Lung (tissue), 11 donors: ENCODE measurements at regions not wholly inside any gene's neighbourhood (a gene's known extent, or its start where the extent isn't known, plus 50 kb on each side); places are given as distances from the start of the nearest gene placed in this dataset.

Source experiments
- ATAC-seq: fragments of 200-7000 bp; cut with Tn5 transposase; one replicate; pipeline ENCODE4 v1.9.1; 2020; ENCODE audit warnings: moderate number of reproducible peaks; ENCODE audit not compliant: insufficient read depth, low FRiP score
- DNase-seq, 3 donors: peaks; one replicate each; pipeline ENCODE4 v3.0.0-alpha.2; 2013 to 2017
- H3K27ac ChIP-seq, 2 donors: one replicate each; pipeline ENCODE4 v1.5.1; 2013; ENCODE audit warnings: mild to moderate bottlenecking in 2 of 2, moderate library complexity in 2 of 2, control low read depth in 1 of 2, inconsistent platforms in 1 of 2, low read depth in 1 of 2, low read length in 1 of 2
- H3K27me3 ChIP-seq, 3 donors: one replicate each; pipeline ENCODE4 v1.5.1; 2013; ENCODE audit warnings: low read length in 2 of 3; ENCODE audit not compliant: control insufficient read depth in 3 of 3, insufficient read depth in 3 of 3
- H3K36me3 ChIP-seq, 4 donors: one replicate each; pipeline ENCODE4 v1.5.1; 2013; ENCODE audit warnings: low read length in 4 of 4, mild to moderate bottlenecking in 1 of 4, moderate library complexity in 1 of 4; ENCODE audit not compliant: control insufficient read depth in 4 of 4, insufficient read depth in 4 of 4
- H3K4me1 ChIP-seq, 5 donors: one replicate each; pipeline ENCODE4 v1.5.1; 2013; ENCODE audit warnings: low read length in 5 of 5, mild to moderate bottlenecking in 2 of 5, moderate library complexity in 1 of 5; ENCODE audit not compliant: control insufficient read depth in 5 of 5, insufficient read depth in 5 of 5
- H3K4me3 ChIP-seq: one replicate; pipeline ENCODE4 v1.5.1; 2013; ENCODE audit warnings: mild to moderate bottlenecking, control low read depth, moderate library complexity
- H3K9ac ChIP-seq, 2 donors: one replicate each; pipeline ENCODE4 v1.5.1; 2013; ENCODE audit warnings: low read length in 2 of 2, control low read depth in 1 of 2; ENCODE audit not compliant: insufficient read depth in 1 of 2
- H3K9me3 ChIP-seq, 4 donors: one replicate each; pipeline ENCODE4 v1.5.1; 2013; ENCODE audit warnings: low read length in 3 of 4, mild to moderate bottlenecking in 1 of 4, moderate library complexity in 1 of 4; ENCODE audit not compliant: control insufficient read depth in 4 of 4, insufficient read depth in 3 of 4
- WGBS, 2 donors: extraction: QIAGEN DNeasy Blood & Tissue Kit; methylation state at CpG; one replicate each; pipeline ENCODE4 v1.1.7; 2013; 5-methylcytosine and 5-hydroxymethylcytosine counted together
- TF ChIP-seq, protein P1 (sequence below): IDR thresholded peaks from 2 replicates; pipeline ENCODE4 v1.5.1; 2012; ENCODE audit warnings: mild to moderate bottlenecking; ENCODE audit errors: control extremely low read depth, extremely low read depth
- donor health status: control.
- donor health status: control.
- donor health status: Bipolar disorder and iron deficiency.
- donor health status: healthy.
- donor health status: DM: yes; HTN: yes; CAD: no.

DNA sequence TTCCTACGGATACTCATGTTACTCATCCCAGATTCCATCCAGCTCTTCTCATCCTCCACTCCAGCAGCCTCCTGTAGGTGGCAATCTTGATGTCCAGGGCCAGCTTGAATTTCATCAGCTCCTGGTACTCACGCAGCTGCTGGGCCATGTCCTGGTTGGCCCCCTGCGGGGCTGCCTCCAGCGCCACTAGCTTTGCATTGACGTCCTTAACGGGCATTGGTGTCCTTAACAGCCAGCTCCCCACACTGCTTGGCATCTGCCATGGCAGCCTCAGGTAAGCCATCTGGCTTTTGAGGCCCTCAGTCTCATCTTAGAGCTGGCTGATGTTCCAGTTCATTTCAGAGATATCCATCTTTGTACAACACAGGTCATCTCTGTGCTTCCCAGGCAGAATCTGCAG lies 223.7 kb downstream of the FGF13 start:
- 64 to 96% methylated on average over 5 to 6 of the region's 6 CpGs for WGBS, 2 donors
- Histone ChIP-seq H3K36me3 (no peaks in the 10 kb centered on the region), H3K9ac (no peak overlapping the region), H3K27ac (no peak overlapping the region), H3K4me1 (no peaks in the 10 kb centered on the region), H3K27me3 (no peaks in the 10 kb centered on the region), H3K9me3 (peaks cover 0 to 2% (median 0%) of the 10 kb centered on the region in 4 donors), H3K4me3 (no peak overlapping the region)
- TF ChIP-seq, protein P1, sequence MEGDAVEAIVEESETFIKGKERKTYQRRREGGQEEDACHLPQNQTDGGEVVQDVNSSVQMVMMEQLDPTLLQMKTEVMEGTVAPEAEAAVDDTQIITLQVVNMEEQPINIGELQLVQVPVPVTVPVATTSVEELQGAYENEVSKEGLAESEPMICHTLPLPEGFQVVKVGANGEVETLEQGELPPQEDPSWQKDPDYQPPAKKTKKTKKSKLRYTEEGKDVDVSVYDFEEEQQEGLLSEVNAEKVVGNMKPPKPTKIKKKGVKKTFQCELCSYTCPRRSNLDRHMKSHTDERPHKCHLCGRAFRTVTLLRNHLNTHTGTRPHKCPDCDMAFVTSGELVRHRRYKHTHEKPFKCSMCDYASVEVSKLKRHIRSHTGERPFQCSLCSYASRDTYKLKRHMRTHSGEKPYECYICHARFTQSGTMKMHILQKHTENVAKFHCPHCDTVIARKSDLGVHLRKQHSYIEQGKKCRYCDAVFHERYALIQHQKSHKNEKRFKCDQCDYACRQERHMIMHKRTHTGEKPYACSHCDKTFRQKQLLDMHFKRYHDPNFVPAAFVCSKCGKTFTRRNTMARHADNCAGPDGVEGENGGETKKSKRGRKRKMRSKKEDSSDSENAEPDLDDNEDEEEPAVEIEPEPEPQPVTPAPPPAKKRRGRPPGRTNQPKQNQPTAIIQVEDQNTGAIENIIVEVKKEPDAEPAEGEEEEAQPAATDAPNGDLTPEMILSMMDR: no peak
- ATAC-seq: no peak
- no peak for DNase-seq

DNA sequence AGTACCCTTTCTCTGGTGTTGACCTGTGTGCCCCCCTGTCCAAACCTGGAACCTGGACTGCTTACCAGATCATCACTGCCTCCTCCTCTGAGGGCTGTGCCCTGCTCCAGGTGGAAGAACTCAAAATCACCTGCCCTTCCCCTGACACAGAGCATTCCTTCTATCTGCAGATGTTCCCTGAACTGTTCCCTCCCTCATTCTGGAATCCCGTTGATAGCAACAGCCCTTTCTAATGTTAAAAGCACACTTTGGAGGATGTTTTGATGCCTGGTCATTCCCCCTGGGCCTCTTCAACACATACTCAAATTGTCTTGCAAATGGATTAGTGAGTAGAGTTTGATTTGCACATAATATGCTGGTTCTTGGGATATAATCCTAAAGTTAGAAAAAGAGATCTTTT lies 225.8 kb downstream of the FGF13 start:
- 4 to 38% methylated on average over 1 of the region's 1 CpG for WGBS, 2 donors
- Histone ChIP-seq H3K27ac (no peak overlapping the region), H3K9ac (no peak overlapping the region), H3K9me3 (peaks cover 0 to 3% (median under 1%) of the 10 kb centered on the region in 4 donors), H3K36me3 (no peaks in the 10 kb centered on the region), H3K27me3 (no peaks in the 10 kb centered on the region), H3K4me1 (no peaks in the 10 kb centered on the region), H3K4me3 (no peak overlapping the region)
- TF ChIP-seq, protein P1: no peak
- DNase-seq (no peak), ATAC-seq (no peak)

DNA sequence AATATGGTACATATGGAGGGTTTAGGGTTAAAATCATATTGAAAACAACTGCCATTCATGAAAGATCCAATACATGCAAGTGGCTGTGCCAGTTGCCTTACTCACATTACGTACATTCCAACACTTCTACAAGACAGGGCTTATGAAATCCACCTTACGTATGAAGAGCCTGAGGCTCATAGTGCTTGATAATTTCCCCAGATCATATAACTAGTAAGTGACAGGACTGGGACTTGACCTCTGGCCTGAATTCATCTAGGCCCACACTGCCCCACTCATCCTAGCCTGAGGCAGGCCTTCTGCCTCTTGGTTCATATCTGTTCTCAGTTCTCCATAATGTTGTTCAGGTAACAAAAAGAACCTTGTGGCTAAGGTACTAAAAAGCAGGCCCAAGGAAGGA lies 226.3 kb downstream of the FGF13 start:
- Histone ChIP-seq H3K9ac (no peak overlapping the region), H3K36me3 (no peaks in the 10 kb centered on the region), H3K27ac (no peak overlapping the region), H3K27me3 (no peaks in the 10 kb centered on the region), H3K9me3 (peaks cover 0 to 3% (median under 1%) of the 10 kb centered on the region in 4 donors), H3K4me3 (no peak overlapping the region), H3K4me1 (no peaks in the 10 kb centered on the region)
- no peak for ATAC-seq
- TF ChIP-seq, protein P1: no peak
- DNase-seq: no peak
- WGBS, 2 donors: 82 to 90% methylated on average over 2 of the region's 2 CpGs

DNA sequence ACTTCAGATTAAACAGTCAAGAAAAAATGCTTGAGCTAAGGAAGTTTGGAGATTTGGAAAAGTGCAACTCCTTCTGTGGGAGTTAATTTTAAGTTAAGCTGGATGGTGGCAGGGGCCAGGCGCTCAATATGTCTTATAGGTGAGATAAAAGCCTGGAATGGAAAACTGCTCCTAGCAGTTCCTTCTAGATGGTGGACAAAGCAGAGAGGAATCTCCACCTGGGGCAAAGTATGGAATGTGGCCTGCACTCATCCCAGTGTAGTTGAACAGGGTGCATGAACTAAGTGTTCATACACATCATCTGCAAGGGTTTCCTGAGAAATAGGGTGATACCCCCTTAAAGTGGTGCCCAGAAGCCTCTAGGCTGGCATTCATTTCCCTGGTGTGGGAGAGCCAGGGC lies 227.1 kb downstream of the FGF13 start:
- 75 to 92% methylated on average over 1 of the region's 1 CpG for WGBS, 2 donors
- H3K27ac ChIP-seq: no peak overlapping the region
- DNase-seq: no peak

More for the DNA sequence above, 227.1 kb downstream of the FGF13 start:
- H3K27me3 ChIP-seq: no peaks in the 10 kb centered on the region
- H3K36me3 ChIP-seq: no peaks in the 10 kb centered on the region
- TF ChIP-seq, protein P1: no peak
- no peaks in the 10 kb centered on the region for H3K4me1 ChIP-seq
- no peak overlapping the region for H3K9ac ChIP-seq
- H3K9me3 ChIP-seq: peaks cover 0 to 3% (median under 1%) of the 10 kb centered on the region in 4 donors
- no peak overlapping the region for H3K4me3 ChIP-seq
- ATAC-seq: no peak
